ENCODE measurements at regions not wholly inside any gene's neighbourhood (a gene's known extent, or its start where the extent isn't known, plus 50 kb on each side); places are given as distances from the start of the nearest gene placed in this dataset.

GRCh38 chr20:40861427-40862008, 167.1 kb upstream of the TOP1 start:
- TF ChIP-seq, protein P1, sequence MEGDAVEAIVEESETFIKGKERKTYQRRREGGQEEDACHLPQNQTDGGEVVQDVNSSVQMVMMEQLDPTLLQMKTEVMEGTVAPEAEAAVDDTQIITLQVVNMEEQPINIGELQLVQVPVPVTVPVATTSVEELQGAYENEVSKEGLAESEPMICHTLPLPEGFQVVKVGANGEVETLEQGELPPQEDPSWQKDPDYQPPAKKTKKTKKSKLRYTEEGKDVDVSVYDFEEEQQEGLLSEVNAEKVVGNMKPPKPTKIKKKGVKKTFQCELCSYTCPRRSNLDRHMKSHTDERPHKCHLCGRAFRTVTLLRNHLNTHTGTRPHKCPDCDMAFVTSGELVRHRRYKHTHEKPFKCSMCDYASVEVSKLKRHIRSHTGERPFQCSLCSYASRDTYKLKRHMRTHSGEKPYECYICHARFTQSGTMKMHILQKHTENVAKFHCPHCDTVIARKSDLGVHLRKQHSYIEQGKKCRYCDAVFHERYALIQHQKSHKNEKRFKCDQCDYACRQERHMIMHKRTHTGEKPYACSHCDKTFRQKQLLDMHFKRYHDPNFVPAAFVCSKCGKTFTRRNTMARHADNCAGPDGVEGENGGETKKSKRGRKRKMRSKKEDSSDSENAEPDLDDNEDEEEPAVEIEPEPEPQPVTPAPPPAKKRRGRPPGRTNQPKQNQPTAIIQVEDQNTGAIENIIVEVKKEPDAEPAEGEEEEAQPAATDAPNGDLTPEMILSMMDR (IDR thresholded peaks at IDR 0.05; ENCODE audit: low read depth, low read length): no peak
- DNase-seq (ENCODE audit: extremely low read depth, low read depth): no peak

- no peak for DNase-seq (ENCODE audit: extremely low read depth, low read depth)
- TF ChIP-seq, protein P1 (IDR thresholded peaks at IDR 0.05; ENCODE audit: low read depth, low read length): no peak
Measured at GRCh38 chr20:40863355-40863919, 165.2 kb upstream of the TOP1 start.

- no peak for DNase-seq (ENCODE audit: extremely low read depth, low read depth)
- TF ChIP-seq, protein P1 (IDR thresholded peaks at IDR 0.05; ENCODE audit: low read depth, low read length): no peak
Measured at GRCh38 chr20:40864470-40864869, 164.2 kb upstream of the TOP1 start.

DNA sequence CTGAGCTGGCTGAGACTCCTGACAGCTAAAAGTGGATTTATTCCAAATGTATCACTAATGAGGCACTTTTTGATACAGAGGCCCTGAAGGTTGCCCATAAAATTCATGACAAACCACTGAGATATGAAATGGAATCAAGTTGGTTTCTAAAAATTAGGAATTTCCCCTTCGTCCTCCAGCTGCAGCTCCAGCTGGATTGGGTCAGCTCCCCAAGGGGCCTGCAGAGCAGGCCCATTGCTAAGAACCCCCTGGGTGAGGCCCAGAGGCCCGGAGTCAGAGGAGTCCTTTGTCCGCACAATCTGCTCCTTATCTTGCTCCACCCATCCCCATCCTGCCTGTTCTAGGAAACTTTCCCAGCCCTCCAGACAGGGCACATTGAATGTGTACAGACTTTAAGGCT, 163.5 kb upstream of the TOP1 start:
- TF ChIP-seq, protein P1 (IDR thresholded peaks at IDR 0.05; ENCODE audit: low read depth, low read length): no peak

GRCh38 chr20:40866056-40866455, 162.6 kb upstream of the TOP1 start:
- no peak for DNase-seq (ENCODE audit: extremely low read depth, low read depth)

More for the DNA sequence above, 163.5 kb upstream of the TOP1 start:
- DNase-seq (ENCODE audit: extremely low read depth, low read depth): no peak

GRCh38 chr20:40868551-40869217, 159.9 kb upstream of the TOP1 start:
- DNase-seq (ENCODE audit: extremely low read depth, low read depth): peak; percentile 73
- TF ChIP-seq, protein P1 (IDR thresholded peaks at IDR 0.05; ENCODE audit: low read depth, low read length): no peak

More at GRCh38 chr20:40866056-40866455, 162.6 kb upstream of the TOP1 start:
- TF ChIP-seq, protein P1 (IDR thresholded peaks at IDR 0.05; ENCODE audit: low read depth, low read length): no peak

Data from AG09319 (cell line).